Endothelial cell of umbilical vein (primary cell): ENCODE measurements at regions not wholly inside any gene's neighbourhood (a gene's known extent, or its start where the extent isn't known, plus 50 kb on each side); places are given as distances from the start of the nearest gene placed in this dataset.

Experiments used
- EZH2 ChIP-seq: IDR thresholded peaks from 2 replicates; pipeline ENCODE4 v1.6.1; 2012; ENCODE audit warnings: borderline replicate concordance, low read depth, mild to moderate bottlenecking, moderate library complexity, low read length, inconsistent platforms; ENCODE audit not compliant: severe bottlenecking
- FOS ChIP-seq: IDR thresholded peaks from 2 replicates; pipeline ENCODE4 v1.6.1; 2011; ENCODE audit warnings: mild to moderate bottlenecking, low read length, moderate library complexity, borderline replicate concordance; ENCODE audit not compliant: insufficient read depth
- GATA2 ChIP-seq: IDR thresholded peaks from 2 replicates; pipeline ENCODE4 v1.7.0; 2011; ENCODE audit warnings: low read depth, mild to moderate bottlenecking, moderate library complexity, mixed read lengths, low read length; ENCODE audit not compliant: insufficient read length, insufficient read depth
- JUN ChIP-seq: IDR thresholded peaks from 2 replicates; pipeline ENCODE4 v1.6.1; 2011; ENCODE audit warnings: borderline replicate concordance, low read depth; ENCODE audit not compliant: insufficient read length, insufficient read depth
- POLR2A ChIP-seq: IDR thresholded peaks from 2 replicates; pipeline ENCODE4 v1.6.1; 2012; ENCODE audit warnings: low read depth, mild to moderate bottlenecking, control low read depth, low read length
- POLR2AphosphoS5 ChIP-seq: IDR thresholded peaks from 2 replicates; pipeline ENCODE4 v1.6.1; 2012; ENCODE audit warnings: low read depth, mild to moderate bottlenecking, control low read depth, low read length, moderate library complexity; ENCODE audit not compliant: insufficient read depth
- TF ChIP-seq, protein P1 (sequence below), 2 donors: IDR thresholded peaks; 1 replicate in 1 of 2; 2 replicates in 1 of 2; pipeline ENCODE4 v1.5.1; 2011; ENCODE audit warnings: low read length in 2 of 2, mild to moderate bottlenecking in 2 of 2, moderate library complexity in 2 of 2, control low read depth in 1 of 2, inconsistent platforms in 1 of 2, low read depth in 1 of 2; ENCODE audit not compliant: insufficient read depth in 1 of 2; ENCODE audit errors: extremely low read depth in 1 of 2
- TF ChIP-seq, protein P2 (sequence below): IDR thresholded peaks from 2 replicates; pipeline ENCODE4 v1.6.1; 2011; ENCODE audit not compliant: insufficient read depth, insufficient read length

DNA sequence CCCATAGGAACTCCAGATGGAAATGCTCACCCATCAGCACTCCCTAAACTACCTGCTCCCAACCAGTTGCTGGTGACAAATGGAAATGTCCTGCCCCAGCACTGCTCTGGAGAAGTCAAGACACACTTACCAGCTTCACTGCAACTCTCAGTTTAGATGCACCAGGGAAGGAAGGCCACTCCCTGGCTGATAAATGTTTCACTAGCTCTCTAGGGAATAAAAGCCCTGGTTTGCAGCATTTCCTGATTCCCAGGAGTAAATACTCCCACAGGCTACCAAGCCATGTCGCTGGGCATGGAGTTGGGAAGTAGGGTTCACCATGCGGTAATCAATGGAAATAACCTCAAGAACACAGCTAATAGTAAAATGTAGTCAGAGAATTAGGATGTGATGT is 112.0 kb upstream of the NEO1 start:
- TF ChIP-seq, protein P1, sequence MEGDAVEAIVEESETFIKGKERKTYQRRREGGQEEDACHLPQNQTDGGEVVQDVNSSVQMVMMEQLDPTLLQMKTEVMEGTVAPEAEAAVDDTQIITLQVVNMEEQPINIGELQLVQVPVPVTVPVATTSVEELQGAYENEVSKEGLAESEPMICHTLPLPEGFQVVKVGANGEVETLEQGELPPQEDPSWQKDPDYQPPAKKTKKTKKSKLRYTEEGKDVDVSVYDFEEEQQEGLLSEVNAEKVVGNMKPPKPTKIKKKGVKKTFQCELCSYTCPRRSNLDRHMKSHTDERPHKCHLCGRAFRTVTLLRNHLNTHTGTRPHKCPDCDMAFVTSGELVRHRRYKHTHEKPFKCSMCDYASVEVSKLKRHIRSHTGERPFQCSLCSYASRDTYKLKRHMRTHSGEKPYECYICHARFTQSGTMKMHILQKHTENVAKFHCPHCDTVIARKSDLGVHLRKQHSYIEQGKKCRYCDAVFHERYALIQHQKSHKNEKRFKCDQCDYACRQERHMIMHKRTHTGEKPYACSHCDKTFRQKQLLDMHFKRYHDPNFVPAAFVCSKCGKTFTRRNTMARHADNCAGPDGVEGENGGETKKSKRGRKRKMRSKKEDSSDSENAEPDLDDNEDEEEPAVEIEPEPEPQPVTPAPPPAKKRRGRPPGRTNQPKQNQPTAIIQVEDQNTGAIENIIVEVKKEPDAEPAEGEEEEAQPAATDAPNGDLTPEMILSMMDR (IDR thresholded peaks at IDR 0.05; ENCODE audit: extremely low read depth in 1 of 2, insufficient read depth in 1 of 2, low read depth in 1 of 2, low read length in 2 of 2), result no peak
- TF ChIP-seq POLR2A, result no peak
- no peak for TF ChIP-seq EZH2
- TF ChIP-seq, protein P2, sequence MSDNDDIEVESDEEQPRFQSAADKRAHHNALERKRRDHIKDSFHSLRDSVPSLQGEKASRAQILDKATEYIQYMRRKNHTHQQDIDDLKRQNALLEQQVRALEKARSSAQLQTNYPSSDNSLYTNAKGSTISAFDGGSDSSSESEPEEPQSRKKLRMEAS, result no peak
- TF ChIP-seq JUN, result no peak
- TF ChIP-seq GATA2, result no peak
- no peak for TF ChIP-seq POLR2AphosphoS5
- TF ChIP-seq FOS, result no peak
